ENCODE measurements at regions not wholly inside any gene's neighbourhood (a gene's known extent, or its start where the extent isn't known, plus 50 kb on each side); places are given as distances from the start of the nearest gene placed in this dataset.

- Histone ChIP-seq H3K9me3 (ENCODE audit: control insufficient read depth, insufficient read depth, low read length) (no peaks in the 10 kb centered on the region), H3K27ac (ENCODE audit: low read depth, low read length) (no peak overlapping the region), H3K4me3 (ENCODE audit: low read depth, low read length) (no peak overlapping the region), H3K27me3 (ENCODE audit: control insufficient read depth, insufficient read depth, low read length) (no peaks in the 10 kb centered on the region)
- CTCF ChIA-PET: interaction anchor here (0.5 kb wide), 1 partner anchor 667 kb away, joined by 3 read pairs; no protein-coding TSS in a partner anchor
- POLR2A ChIA-PET: no interaction called here
- no peak for DNase-seq (ENCODE audit: low read depth, low spot score)
- TF ChIP-seq CTCF (IDR thresholded peaks at IDR 0.05; ENCODE audit: low read depth, low read length): no peak
Observed at GRCh38 chr5:51988634-51989033, 605.4 kb downstream of the ISL1 start.

GRCh38 chr5:51990241-51990640 lies 607.0 kb downstream of the ISL1 start:
- CTCF ChIA-PET: no interaction called here
- Histone ChIP-seq H3K27ac (ENCODE audit: low read depth, low read length) (no peak overlapping the region), H3K27me3 (ENCODE audit: control insufficient read depth, insufficient read depth, low read length) (no peaks in the 10 kb centered on the region), H3K4me3 (ENCODE audit: low read depth, low read length) (no peak overlapping the region), H3K9me3 (ENCODE audit: control insufficient read depth, insufficient read depth, low read length) (no peaks in the 10 kb centered on the region)
- TF ChIP-seq CTCF (IDR thresholded peaks at IDR 0.05; ENCODE audit: low read depth, low read length): no peak
- POLR2A ChIA-PET: no interaction called here
- DNase-seq (ENCODE audit: low read depth, low spot score): no peak

- DNase-seq (ENCODE audit: low read depth, low spot score): no peak
- H3K4me3 ChIP-seq (ENCODE audit: low read depth, low read length): no peak overlapping the region
- H3K9me3 ChIP-seq (ENCODE audit: control insufficient read depth, insufficient read depth, low read length): no peaks in the 10 kb centered on the region
- no peaks in the 10 kb centered on the region for H3K27me3 ChIP-seq (ENCODE audit: control insufficient read depth, insufficient read depth, low read length)
- TF ChIP-seq CTCF (IDR thresholded peaks at IDR 0.05; ENCODE audit: low read depth, low read length): no peak
- ChIA-PET CTCF (no interaction called here), POLR2A (no interaction called here)
- H3K27ac ChIP-seq (ENCODE audit: low read depth, low read length): no peak overlapping the region
Observed at GRCh38 chr5:51990661-51991180, 607.5 kb downstream of the ISL1 start.

- POLR2A ChIA-PET: no interaction called here
- no peak for DNase-seq (ENCODE audit: low read depth, low spot score)
- Histone ChIP-seq H3K4me3 (ENCODE audit: low read depth, low read length) (no peak overlapping the region), H3K9me3 (ENCODE audit: control insufficient read depth, insufficient read depth, low read length) (no peaks in the 10 kb centered on the region), H3K27ac (ENCODE audit: low read depth, low read length) (no peak overlapping the region), H3K27me3 (ENCODE audit: control insufficient read depth, insufficient read depth, low read length) (no peaks in the 10 kb centered on the region)
- CTCF ChIA-PET: no interaction called here
- TF ChIP-seq CTCF (IDR thresholded peaks at IDR 0.05; ENCODE audit: low read depth, low read length): no peak
Observed at GRCh38 chr5:51991940-51992339, 608.7 kb downstream of the ISL1 start.

- Histone ChIP-seq H3K4me3 (ENCODE audit: low read depth, low read length) (no peak overlapping the region), H3K27ac (ENCODE audit: low read depth, low read length) (no peak overlapping the region), H3K27me3 (ENCODE audit: control insufficient read depth, insufficient read depth, low read length) (no peaks in the 10 kb centered on the region), H3K9me3 (ENCODE audit: control insufficient read depth, insufficient read depth, low read length) (no peaks in the 10 kb centered on the region; the same call in 1 of the 2 replicates)
- DNase-seq (ENCODE audit: low read depth, low spot score): no peak
- ChIA-PET CTCF (interaction anchor here (1.4 kb wide), 1 partner anchor 11 kb away, joined by 6 read pairs; no protein-coding TSS in a partner anchor), POLR2A (no interaction called here)
- TF ChIP-seq CTCF (IDR thresholded peaks at IDR 0.05; ENCODE audit: low read depth, low read length): no peak
Observed at GRCh38 chr5:51995773-51996306, 612.6 kb downstream of the ISL1 start.
